BJ (cell line): ENCODE measurements at regions not wholly inside any gene's neighbourhood (a gene's known extent, or its start where the extent isn't known, plus 50 kb on each side); places are given as distances from the start of the nearest gene placed in this dataset.

ENCODE experiments used
- CTCF ChIA-PET: fragments of 350-600 bp; formaldehyde crosslinking; extraction: SDS; loops from one replicate; lab custom pipeline; 2021; ENCODE audit warnings: antibody characterized with exemption, inconsistent platforms; lab: Yijun Ruan, JAX
- POLR2A ChIA-PET: fragments of 300-600 bp; sonication (Branson Sonifier 250); formaldehyde crosslinking; extraction: SDS; loops from one replicate; lab custom pipeline; 2021; ENCODE audit warnings: antibody characterized with exemption; lab: Charles Lee
- DNase-seq: peaks from one replicate; pipeline ENCODE4 v3.0.0-alpha.2; 2011; ENCODE audit warnings: low read depth
- H3K27me3 ChIP-seq: 2 replicates; pipeline ENCODE4 v1.6.0; 2011; ENCODE audit warnings: low read length; ENCODE audit not compliant: control insufficient read depth, insufficient read depth
- H3K36me3 ChIP-seq: 2 replicates; pipeline ENCODE4 v1.5.1; 2011; ENCODE audit warnings: low read length; ENCODE audit not compliant: control insufficient read depth, insufficient read depth
- H3K4me3 ChIP-seq: 2 replicates; pipeline ENCODE4 v1.5.1; 2011; ENCODE audit warnings: low read depth, mild to moderate bottlenecking, control low read depth, low read length
- TF ChIP-seq, protein P1 (sequence below): IDR thresholded peaks from 2 replicates; pipeline ENCODE4 v1.5.1; 2011; ENCODE audit warnings: low read depth, mild to moderate bottlenecking, control low read depth, inconsistent platforms, low read length, moderate library complexity; ENCODE audit not compliant: insufficient read depth

DNA sequence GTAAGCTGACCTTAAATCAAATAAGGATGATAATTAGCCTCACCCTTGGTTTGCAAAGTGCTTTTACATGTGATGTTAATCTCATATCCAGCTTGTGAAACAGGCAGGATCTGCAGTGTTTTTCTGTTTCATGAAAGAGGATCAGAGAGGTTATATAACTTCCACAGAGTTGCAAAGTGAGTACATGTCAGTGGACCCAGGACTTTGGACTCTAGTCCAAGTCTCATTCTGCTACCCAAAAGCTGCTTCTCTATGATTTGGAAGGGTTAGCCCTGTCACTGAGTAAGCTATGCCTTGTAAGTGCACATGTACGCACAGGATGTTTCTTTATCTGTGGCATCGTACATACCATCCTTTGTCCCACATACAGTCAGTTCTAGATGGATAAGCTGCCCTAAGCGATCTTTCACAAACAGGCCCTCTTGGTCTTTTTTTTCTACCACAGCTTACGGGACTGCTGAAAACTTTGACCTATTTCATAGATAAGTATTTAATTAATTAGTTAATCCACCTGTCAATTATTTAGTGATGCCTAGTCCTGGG is 322.9 kb downstream of the TMEM38B start:
- no peak for DNase-seq
- Histone ChIP-seq H3K27me3 (no peaks in the 10 kb centered on the region), H3K4me3 (no peak overlapping the region), H3K36me3 (no peaks in the 10 kb centered on the region)
- ChIA-PET POLR2A (no interaction called here), CTCF (interaction anchor here (0.6 kb wide), 1 partner anchor 10 kb away, joined by 5 read pairs; no protein-coding TSS in a partner anchor)
- TF ChIP-seq, protein P1, sequence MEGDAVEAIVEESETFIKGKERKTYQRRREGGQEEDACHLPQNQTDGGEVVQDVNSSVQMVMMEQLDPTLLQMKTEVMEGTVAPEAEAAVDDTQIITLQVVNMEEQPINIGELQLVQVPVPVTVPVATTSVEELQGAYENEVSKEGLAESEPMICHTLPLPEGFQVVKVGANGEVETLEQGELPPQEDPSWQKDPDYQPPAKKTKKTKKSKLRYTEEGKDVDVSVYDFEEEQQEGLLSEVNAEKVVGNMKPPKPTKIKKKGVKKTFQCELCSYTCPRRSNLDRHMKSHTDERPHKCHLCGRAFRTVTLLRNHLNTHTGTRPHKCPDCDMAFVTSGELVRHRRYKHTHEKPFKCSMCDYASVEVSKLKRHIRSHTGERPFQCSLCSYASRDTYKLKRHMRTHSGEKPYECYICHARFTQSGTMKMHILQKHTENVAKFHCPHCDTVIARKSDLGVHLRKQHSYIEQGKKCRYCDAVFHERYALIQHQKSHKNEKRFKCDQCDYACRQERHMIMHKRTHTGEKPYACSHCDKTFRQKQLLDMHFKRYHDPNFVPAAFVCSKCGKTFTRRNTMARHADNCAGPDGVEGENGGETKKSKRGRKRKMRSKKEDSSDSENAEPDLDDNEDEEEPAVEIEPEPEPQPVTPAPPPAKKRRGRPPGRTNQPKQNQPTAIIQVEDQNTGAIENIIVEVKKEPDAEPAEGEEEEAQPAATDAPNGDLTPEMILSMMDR: no peak

DNA sequence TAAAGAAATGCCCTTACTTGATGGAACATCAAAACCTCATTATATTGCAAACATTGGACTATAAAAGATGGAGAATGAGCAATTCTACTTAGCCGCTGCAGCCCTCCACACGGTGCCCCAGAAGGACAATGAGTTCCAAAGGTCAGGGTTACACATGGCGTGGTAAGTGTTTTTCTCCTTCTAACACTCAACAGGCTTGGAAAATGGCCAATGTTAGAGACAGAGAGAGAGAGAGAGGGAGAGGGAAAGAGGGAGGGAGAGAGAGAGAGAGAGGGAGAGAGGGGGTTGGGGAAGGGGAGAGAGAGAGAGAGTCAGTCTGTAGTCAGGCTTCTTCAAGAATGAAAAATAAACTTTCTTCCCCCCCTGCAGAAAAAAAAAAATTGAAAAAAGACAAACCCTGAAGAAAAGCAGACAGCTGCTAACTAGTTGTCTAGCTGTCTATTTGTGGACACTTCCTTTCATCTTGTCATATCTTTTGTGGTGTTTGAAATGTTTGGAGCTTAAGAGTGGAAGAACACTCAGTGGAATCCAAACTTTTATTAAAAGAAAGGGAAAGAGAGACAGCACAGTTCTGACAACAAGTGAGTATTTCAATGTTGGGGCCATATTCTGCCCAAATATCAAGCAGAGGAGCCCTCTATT is 324.8 kb downstream of the TMEM38B start:
- TF ChIP-seq, protein P1: no peak
- H3K4me3 ChIP-seq: no peak overlapping the region
- no peak for DNase-seq
- no peaks in the 10 kb centered on the region for H3K36me3 ChIP-seq
- POLR2A ChIA-PET: no interaction called here
- H3K27me3 ChIP-seq: no peaks in the 10 kb centered on the region
- CTCF ChIA-PET: no interaction called here

DNA sequence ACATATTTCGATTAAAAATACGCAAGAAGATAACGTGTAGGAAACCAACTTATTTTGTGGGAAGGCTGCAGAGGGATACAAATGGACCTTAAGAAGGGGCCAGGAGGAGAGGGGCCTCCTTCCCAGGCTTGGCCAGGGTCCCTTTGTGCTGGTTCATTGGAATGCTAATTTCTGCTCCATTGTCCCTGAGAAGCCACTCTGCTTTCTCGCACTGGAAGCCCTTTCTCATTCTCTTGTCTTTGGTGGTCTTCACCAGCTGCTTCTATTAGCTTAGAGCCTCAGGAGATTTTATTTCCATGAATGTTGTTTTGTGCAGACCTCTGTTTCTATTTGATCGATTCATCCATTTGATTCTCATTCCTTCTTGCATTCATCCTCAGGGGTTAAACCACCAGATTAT is 325.4 kb downstream of the TMEM38B start:
- ChIA-PET POLR2A (no interaction called here), CTCF (no interaction called here)
- TF ChIP-seq, protein P1: no peak
- no peaks in the 10 kb centered on the region for H3K27me3 ChIP-seq
- DNase-seq: no peak
- no peaks in the 10 kb centered on the region for H3K36me3 ChIP-seq
- no peak overlapping the region for H3K4me3 ChIP-seq

DNA sequence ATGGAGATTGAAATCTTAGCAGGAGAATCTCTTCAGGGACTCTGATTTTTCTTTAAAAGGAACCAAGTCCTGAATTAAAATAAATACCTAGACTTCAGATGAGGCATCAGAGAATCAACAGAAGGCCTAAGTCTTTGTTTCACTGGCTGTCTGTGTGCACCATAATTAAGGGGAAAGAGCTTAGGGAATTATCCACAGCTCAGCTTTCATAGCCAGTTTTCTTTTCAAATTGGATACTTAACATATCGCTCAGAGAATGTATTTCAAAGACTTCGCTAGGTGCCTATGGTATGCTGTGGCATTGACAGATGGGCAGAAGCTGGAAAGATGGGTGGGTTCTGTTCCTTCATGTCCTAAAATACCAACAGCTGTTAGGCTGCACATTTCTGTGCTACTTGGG is 325.8 kb downstream of the TMEM38B start:
- Histone ChIP-seq H3K36me3 (no peaks in the 10 kb centered on the region), H3K4me3 (no peak overlapping the region), H3K27me3 (no peaks in the 10 kb centered on the region)
- DNase-seq: no peak
- CTCF ChIA-PET: no interaction called here
- POLR2A ChIA-PET: no interaction called here
- TF ChIP-seq, protein P1: no peak

DNA sequence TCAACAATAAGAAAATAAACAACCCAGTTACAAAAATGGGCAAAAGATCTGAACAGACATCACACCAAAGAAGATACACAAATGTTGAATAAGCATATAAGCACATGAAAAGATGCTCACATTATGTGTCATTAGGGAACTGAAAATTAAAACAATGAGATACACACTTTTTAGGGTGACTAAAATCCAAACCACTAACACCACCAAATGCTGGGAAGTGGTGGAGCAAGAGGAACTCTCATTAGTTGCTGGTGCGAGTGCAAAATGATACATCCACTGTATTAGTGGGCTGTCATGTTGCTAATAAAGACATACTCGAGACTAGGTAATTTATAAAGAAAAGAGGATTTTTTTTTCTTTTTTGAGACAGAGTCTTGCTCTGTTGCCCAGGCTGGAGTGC is 329.1 kb downstream of the TMEM38B start:
- POLR2A ChIA-PET: no interaction called here
- CTCF ChIA-PET: no interaction called here
- DNase-seq: no peak
- TF ChIP-seq, protein P1: no peak
- no peaks in the 10 kb centered on the region for H3K27me3 ChIP-seq
- no peak overlapping the region for H3K4me3 ChIP-seq
- no peaks in the 10 kb centered on the region for H3K36me3 ChIP-seq
